HFF-Myc (cell line): ENCODE measurements at regions not wholly inside any gene's neighbourhood (a gene's known extent, or its start where the extent isn't known, plus 50 kb on each side); places are given as distances from the start of the nearest gene placed in this dataset.

Source experiments
- DNase-seq: peaks from one replicate; pipeline ENCODE4 v3.0.0-alpha.2; 2011; ENCODE audit warnings: low read depth; ENCODE audit errors: extremely low read depth
- H3K4me3 ChIP-seq: replicated peaks from 2 replicates; pipeline ENCODE4 v1.5.1; 2011; ENCODE audit warnings: low read depth, mild to moderate bottlenecking, control low read depth, low read length
- TF ChIP-seq, protein P1 (sequence below): IDR thresholded peaks from 2 replicates; pipeline ENCODE4 v1.5.1; 2012; ENCODE audit warnings: mild to moderate bottlenecking, low read depth, low read length, control low read depth; ENCODE audit errors: missing control alignments

DNA sequence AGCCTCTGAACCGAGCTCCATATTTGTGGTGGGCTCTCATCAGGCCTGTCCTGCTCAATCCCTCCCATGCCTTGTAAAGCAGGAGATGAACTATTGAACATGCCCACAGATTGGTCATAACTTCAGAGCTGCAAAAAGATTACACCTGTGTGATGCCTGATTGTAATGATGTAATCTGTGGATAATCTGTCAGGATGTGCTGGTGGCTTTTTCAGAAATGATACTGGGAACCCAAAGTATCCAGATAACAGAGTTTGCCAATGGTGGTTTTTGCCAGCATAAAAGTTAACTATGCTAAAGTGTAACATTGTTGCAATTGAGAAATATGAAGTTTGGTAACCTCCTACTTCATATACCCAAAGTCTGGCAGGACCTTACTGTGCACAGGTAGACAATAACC, 393.4 kb downstream of the RAPGEF2 start:
- no peak for DNase-seq
- TF ChIP-seq, protein P1, sequence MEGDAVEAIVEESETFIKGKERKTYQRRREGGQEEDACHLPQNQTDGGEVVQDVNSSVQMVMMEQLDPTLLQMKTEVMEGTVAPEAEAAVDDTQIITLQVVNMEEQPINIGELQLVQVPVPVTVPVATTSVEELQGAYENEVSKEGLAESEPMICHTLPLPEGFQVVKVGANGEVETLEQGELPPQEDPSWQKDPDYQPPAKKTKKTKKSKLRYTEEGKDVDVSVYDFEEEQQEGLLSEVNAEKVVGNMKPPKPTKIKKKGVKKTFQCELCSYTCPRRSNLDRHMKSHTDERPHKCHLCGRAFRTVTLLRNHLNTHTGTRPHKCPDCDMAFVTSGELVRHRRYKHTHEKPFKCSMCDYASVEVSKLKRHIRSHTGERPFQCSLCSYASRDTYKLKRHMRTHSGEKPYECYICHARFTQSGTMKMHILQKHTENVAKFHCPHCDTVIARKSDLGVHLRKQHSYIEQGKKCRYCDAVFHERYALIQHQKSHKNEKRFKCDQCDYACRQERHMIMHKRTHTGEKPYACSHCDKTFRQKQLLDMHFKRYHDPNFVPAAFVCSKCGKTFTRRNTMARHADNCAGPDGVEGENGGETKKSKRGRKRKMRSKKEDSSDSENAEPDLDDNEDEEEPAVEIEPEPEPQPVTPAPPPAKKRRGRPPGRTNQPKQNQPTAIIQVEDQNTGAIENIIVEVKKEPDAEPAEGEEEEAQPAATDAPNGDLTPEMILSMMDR, result no peak
- H3K4me3 ChIP-seq, result no peak overlapping the region

DNA sequence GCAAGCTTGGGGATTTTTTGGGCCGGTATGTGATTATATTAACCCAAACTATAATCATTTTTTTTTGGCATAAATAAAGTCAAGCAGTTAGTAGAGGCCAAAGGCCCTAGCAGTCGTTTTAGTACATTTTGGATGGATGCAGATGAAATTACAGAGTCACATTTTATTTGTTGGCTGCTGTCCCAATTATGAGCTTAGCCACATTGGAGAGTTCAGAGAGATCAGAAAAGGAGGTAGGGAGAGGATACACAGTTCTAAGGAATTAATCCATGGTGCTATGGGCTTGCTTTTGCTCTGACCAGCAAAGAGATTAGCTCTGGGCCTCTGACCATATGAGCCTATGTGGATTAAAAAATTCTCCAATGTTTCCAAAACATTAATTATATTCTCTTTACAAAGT, 395.1 kb downstream of the RAPGEF2 start:
- TF ChIP-seq, protein P1, result no peak
- no peak overlapping the region for H3K4me3 ChIP-seq
- no peak for DNase-seq

DNA sequence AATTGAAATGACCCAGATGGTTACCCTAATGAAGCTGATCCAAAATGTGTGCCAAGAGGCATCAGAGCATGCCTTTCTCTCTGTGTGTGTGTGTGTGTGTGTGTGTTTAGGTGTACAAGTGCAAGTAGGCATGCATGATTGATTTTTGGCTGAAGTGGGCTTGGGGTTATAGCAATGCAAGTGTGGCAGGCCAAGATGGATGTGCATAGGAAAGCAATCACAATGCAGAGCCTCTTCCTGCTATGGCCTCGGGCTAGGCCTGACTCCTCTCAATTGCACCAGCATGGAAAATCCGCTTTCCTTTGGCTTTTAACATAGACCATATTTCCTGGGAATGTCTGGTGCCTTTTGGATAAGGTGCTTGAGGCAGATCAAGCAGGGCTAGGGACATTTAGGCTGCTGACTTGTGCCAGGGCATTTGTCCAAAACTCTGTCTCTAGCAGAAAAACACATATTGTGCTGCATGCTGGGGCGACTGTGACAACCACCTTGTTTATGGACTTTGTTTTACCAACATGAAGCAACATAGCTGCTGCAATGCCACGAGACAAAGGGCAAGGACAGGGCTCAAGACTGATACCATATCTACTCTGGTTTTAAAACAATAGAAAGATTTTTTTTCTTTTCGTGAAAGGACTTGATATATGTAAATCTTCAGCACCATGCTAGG, 395.7 kb downstream of the RAPGEF2 start:
- DNase-seq, result no peak

DNA sequence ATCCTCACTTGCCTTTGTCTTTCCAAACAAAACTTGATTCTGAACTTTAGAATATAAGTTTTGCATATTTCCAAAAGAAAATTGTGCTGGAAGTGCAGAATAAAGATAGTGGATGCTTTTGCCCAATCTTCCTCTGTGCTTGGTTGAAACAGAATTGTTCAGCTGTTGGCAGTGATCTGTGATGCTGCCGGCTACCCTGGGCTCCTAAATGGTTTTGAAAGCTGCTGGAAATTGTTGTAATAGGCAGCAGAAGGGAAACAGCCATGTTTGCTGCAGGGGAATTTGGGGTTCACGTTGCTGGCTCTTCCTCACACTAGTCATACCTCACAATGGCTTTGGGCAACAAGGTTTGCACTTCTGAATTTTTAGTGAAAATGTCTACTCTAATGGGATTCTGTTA, 398.0 kb downstream of the RAPGEF2 start:
- H3K4me3 ChIP-seq, result no peak overlapping the region
- TF ChIP-seq, protein P1, result no peak
- no peak for DNase-seq

More for the DNA sequence above, 395.7 kb downstream of the RAPGEF2 start:
- no peak overlapping the region for H3K4me3 ChIP-seq
- TF ChIP-seq, protein P1, result no peak

DNA sequence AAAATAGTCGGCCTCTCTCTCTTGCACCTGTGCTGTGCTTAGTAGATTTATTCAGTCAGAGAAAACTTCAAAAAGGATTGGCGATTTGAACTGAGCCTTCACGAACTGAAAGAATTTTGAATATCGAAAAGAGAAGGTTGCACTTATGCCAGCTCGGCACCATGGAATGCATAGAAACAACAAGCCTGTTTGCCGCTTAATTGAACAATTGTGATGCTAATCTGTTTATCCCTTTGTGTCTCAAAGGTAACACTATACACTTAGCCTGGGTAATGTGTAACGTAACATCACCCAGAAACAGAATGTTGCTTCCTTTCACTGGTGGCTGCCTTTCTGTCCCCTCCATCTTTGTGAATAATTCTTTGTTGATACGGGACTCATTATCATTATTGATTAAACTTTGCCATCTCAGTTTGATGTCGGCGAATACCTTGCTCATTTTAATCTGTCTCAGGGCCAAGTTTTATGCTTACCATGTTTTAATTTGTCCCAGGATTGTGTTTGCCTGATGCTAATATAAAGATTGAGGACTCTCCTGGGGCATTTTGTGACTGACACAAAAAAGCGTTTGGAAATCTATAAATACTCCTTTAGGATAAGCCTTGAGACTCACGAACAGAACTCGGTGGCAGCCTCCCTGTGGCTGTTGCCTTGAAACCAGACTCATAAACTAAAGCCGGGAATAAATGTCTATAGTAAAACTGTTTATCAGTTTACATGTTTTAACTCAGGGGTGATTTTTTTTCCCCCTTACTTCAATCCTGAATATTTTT, 400.5 kb downstream of the RAPGEF2 start:
- no peak overlapping the region for H3K4me3 ChIP-seq
- TF ChIP-seq, protein P1, result no peak
- no peak for DNase-seq

DNA sequence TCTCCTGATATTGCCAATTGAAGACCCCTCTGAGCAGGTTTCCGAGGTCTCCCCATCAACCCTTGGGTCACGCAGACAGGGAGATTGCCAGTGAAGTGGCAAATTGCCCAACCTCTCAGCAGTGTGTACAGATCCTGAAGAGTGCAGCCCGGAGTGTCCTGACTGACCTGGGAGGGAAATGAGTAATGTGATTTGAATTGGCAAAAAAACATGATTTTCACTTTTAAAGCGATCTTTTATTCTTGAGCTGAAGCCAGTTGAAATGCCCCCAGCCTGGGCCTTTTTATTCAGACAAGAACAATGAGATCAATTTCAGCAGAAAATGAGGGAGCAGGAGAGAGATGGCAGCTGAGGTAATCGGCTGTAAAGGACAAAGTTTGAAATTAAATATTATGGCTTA, 401.8 kb downstream of the RAPGEF2 start:
- TF ChIP-seq, protein P1, result no peak
- no peak for DNase-seq
- no peak overlapping the region for H3K4me3 ChIP-seq
